NCI-H1694 treated with DMSO at 0.1 percent for 48 hours (cell line): ENCODE measurements at regions not wholly inside any gene's neighbourhood (a gene's known extent, or its start where the extent isn't known, plus 50 kb on each side); places are given as distances from the start of the nearest gene placed in this dataset.
A peak's percentile ranks its signal among the peaks of the same experiment; 100 is the strongest.

ENCODE experiments used
- DNase-seq: peaks from one replicate; lab custom pipeline; 2025; lab: John Stamatoyannopoulos, UW

DNA sequence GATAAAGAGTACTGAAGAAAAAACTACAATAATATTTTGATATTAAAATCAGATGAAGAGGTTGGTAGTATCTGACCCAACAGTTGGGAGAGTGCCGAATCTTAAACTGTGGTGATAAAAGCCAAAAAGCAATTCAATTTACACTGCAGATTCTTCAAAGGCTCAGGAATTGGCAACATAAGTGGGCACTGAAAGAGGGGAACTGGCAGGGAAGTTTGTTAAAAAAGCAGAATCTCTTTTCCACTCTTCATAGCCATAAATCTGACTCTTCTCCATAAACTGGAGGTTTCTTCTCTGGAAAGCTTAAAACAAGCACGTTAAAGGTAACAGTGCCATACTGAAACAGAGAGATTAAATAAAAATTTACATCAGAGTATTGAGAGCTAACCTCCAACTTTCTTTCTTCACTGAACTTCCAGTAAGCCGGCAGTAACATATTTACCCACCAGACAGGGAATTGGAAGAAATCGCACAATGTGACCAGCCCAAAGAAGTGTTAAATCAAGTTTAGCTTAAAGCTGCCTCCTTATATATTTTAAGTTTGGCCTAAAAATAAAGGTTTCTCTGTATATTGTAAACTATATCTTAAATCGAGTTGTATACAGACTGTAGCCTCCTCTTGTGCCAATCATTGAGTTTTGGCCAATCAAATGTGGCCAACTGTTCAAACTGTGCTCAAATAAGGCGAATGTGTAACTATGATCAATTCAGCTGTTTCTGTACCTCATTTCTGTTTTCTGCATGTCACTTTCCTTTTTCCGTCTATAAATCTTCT, 358.3 kb downstream of the NXPE2 start:
- no peak for DNase-seq

DNA sequence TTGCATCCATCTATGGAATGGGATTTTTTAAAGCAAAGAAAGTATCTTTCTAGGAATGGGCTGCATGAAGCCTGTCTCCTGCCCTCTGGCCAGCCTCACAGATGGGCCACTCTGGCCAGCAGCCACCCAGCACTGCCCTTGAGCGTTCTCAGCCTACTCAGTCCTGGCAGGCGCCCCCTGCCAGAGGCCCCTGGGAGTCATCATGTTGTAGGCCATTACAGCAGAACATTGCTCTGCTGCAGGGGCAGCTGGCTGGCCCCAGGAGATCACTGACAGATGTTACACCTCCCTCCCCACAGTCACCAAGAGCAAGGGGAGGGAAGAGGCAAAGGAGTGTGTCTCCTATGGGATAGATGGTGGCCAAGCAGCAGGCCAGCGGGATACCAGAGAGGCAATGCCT, 363.7 kb downstream of the NXPE2 start:
- DNase-seq, result peak; percentile 22

DNA sequence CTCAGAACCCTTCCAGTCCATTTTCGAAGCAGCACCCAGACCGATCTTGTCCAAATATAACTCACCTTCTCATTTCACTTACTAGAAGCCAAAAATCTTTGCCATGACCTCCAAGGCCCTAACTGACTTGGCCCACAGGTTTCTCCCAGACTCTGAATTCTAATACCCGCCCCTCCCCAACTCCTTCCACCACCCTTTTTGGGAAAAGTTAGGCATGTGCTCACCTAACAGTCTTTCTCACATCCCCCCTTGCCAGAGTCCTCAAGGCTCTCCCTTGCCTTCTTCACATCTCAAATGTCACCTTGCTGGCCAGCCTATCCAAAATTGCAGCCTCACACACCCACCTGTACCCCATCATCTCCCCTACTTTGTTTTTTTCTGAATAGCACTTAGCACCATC, 369.3 kb downstream of the NXPE2 start:
- DNase-seq, result no peak

DNA sequence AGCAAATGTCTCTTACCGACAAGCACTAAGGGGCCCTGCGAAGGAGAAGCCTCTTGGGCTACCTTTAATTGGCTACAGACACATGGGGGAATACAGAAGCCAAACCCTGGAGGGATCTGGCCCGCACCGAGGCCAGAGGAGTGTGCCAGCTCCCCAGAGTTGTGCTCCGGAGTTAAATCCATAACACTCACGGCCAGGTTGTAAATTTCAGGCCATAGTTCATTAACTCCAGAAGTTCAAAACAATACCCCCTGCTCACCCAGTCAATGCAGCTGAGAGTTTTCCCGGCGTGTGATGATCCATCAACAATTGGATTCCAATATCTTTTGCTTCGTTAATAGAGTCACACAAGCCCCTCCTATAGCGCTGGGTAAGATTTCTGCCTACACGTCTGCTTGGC, 371.5 kb downstream of the NXPE2 start:
- no peak for DNase-seq

DNA sequence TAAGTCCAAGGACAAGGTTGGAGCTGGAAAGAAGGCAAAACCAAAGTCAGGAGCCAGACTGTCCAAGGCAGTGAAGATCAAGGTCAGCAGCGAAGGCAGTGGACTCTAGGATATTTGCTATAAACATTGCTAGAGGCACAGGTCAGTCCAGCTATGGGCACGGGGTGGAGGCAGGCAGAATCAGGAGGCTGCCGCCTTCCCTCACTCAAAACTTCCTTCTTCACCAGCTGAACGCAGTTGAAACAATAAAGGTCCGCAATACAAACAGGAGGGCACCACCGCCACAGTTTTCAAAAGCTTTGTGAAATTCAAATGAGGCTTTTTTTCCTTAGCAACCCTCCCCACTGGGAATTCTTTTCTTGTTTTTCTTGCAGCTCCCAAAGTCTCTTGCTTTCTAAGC, 372.4 kb downstream of the NXPE2 start:
- DNase-seq, result no peak

DNA sequence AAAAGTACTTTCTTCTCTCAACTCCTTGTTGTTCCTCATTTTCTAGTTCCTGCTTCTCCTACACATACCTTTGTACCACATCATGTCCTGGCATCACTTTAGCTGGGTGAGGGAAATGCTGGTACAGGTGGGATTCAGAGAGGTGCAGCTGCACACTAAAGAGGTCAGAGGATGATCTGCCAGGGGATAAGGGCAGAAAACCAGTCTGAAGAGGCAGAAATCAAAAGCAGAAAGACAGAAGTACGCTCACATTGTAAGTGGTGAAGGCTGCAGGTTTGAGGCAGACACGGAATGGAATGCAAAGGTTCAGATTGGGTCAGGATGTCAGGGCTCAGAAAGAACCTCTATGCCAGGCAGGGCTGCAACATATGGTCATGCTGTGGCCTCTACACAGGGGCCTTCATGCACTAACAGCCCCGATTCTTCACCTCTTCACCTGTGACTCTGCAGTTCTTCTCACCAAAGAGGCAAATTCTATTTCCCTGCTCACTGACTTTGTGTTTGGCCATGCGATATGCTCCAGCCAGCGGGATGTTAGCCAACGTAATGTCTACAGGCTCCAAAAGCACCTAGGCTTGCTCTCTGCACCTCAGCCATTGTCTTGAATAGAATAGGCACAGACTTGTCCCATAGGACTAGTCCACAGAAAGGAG, 373.7 kb downstream of the NXPE2 start:
- DNase-seq, result no peak

DNA sequence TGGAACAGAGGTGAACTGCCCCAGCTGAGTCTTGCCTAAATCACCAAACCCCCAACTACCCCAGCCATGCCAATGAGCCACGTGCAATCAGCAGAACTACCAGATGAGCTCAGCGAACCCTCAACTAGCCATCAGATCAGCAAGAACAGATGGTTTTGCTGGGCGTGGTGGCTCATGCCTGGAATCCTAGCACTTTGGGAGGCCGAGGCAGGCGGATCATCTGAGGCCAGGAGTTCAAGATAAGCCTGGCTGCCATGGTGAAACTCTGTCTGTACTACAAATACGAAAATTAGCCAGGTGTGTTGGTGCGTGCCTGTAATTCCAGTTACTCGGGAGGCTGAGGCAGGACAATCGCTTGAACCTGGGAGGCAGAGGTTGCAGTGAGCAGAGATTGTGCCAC, 374.3 kb downstream of the NXPE2 start:
- DNase-seq, result no peak

DNA sequence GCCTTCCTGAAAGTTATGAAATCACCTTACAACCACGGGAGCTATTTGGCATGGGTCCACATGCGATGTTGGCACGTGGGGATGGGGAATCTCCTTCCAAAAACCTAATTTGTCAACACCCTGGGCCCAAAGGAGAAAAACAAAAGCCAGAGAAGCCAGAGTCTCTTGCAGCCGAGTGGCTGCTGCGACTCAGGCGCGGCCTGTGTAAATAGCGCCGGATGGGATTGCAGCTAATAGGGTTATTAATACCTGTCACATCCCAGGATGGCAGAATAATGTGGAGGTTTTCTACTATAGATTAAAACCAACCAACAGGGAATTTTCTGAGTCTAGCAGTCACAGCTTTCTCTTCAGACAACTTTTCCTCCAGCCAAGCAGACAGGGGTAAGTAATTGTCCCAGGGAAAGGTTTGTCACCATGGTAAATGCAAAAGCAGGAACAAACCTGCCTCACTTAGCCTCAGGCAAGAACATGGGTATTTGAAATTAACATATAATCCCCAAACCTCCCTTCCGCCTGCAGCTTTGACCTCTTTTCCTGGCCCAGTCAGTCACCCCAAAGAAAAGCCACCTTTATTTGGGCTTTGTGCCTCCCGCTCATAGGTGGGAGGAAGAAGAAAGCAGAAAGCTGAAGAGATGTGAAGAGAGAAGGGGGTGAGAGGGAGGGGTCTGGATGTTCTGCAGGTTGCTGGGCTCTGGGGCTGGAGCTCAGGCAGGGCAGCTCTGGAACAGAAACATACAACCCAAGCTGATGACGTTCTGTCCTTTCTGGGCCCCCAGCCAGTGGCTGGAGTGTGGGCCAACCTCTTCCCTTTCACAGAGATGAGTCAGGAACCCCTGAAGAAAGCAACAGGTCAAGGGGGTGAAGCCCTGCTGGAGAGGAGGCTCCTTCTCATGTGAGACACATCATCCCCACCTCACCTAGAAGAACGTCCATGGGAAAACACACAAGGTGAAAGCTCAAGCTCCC, 376.5 kb downstream of the NXPE2 start:
- DNase-seq, result no peak

DNA sequence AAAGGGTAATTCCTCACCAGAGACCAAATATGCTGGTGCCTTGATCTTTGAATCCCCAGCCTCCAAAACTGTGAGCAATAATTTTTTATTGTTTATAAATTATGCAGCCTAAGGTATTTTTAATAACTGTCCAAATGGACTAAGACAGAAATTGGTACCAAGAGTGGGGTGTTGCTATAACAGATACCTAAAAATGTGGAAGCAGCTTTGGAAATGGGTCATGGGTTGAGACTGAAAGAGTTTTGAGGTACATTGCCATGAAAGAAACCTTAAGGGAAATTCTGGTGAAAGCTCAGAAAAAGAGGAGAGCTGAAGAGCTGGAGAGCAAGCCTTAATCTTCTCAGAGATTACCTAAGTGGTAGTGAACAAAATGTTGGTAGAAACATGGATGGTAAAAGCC, 378.2 kb downstream of the NXPE2 start:
- no peak for DNase-seq

DNA sequence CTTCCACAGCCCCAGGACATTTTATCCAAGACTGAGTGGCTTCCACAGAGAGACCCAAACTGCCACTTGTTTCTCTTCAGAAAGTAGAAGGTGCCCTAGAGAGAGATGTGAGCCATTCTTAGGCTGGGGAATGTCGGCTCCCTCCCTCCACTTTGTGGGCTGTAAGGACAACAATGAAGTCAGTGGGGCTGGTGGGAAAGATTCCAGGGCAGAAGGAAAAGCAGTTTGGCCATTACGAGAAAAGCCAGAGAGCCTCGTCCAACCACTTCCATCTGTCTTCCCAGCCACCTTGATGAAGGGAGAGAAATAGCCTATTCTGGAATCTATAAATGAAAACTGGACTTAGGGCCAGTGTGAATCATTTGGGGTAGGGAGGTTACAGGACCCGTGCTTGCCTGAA, 382.5 kb downstream of the NXPE2 start:
- DNase-seq, result no peak

DNA sequence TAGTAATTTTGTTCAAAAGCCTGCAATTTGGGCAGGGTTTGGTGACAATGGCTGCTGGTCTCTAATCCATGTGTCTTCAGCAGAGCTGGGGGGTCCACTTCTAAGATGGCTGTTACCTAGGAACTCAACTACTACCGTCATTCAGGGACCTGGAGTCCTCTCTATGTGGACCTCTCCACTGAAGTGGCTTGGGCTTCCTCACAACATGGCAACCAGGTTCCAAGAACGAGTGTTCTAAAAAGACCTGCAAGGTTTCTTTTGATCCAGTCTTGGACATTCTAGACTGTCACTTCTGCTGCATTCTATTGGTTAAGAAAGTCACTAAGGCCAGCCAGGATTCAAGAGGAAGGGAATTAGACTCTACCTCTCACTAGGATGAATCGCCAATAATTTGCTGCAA, 387.0 kb downstream of the NXPE2 start:
- DNase-seq, result no peak

DNA sequence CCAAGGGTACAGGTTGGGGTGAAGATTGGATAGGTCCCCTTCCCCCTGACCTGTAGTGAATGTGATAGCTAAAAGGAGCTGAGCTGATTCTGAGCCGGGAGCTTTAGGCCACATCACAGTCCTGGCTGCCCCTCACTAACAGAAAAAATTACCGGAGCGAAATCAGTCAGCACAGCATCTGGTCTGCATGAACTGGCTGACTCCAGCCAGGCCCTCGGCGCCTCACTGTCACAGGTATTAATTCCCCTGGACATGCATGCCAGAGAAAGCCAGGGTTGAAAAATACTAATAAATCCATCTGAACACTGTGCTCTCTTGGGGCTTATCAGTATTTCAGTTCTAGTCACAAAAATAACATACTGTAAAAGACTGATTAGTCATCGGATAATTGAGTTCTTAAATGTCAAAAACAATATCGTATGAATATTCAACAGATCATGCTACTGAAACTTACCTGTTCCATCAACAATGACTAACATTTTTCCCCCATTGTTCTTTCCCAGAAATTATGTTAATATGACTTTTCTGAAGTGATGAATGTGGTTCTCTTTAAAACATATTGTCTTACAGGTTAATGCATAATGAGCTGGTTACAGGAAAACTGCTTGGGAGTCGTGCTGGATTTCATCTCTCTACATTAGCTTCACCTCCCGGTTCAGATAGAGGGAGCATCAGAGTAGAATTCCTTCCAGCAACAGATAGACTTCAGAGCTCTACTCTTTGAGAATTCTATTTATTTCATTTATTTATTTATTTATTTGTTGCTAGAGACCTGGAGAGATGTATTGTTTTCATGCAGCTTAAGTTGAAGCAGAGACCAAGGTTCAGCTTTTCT, 387.7 kb downstream of the NXPE2 start:
- no peak for DNase-seq

DNA sequence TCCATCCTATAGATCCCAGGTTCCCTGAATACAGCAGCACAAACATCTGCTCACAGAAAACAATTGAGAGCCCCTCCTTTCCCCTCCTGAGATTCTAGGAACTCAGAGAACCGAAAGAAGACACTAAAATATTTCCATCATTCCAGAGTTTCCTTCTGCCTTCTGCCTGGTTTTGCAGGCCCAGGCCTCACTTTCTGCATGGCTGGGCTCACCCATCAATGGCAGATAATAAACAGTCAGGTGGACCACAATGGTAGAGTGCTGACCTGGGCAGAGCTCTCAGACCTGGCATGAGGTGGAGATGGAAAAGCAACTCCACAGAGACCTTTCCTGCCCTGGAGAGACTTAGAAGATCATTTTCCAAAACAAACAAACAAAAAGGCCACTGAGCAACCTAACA, 389.1 kb downstream of the NXPE2 start:
- no peak for DNase-seq

DNA sequence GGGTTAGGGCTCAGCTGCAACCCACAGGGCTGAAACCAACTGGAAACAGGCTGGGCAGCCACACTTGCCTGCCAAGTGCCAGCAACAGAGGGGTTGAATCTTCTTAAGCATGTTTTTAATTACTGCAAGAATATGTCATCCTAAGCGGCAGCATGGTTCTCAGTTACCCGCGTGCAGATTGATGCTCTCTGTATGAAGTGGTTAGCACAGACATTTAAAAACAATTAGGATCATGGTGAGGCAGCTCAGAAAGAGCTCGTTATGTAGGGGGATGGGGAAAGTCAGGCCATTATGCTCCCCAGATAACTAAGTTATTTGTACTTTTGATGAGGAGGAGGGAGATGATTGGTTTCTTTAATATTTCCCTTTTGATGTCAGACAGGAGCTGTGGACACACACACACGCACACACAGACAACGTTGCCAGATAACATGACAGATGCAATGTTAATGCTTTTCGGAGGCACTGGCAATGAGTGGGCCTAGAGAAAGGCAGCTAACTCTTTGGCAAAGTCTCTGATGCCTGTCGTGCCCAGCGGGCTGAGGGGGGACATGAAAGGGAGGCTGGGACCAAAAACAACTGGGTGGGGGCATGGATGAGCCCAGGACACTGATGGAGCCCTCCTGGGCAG, 389.7 kb downstream of the NXPE2 start:
- DNase-seq, result no peak

DNA sequence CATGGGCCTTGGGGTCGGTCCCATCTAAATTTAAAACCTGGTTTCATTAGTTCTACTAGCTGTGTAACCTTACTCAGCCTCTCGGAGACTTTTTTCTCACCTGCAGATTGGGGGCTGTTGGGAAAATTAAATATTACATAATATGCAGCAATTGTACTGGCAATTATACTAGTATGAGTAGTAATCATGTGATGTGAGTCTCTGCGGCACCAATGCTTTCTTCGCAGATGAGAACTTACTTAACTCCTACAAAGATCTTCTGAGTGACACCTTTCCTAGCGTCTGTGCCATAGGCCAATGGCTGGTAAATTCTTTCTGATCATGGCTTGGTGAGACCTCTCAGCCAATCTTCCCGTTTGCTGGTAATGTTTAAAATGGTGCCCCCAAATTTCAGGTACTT, 391.3 kb downstream of the NXPE2 start:
- no peak for DNase-seq

DNA sequence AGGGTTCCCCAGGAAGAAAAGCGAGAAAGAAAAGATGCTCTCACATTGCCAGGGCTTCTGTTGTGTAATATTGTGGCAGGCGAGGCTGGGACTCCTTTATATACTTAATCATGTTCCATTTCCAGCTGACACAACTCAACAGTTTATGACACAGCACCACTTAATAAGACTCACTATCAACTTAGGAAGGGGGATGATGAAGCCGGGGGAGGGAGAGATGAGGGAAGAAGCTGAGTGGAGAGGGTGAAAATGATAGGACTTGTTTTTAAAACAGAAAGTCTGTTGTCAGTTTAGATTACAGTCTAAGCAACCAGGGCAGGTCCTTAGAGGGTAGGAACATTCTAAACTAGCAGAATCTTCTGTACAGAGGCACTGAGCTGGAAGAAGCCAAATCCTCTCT, 397.0 kb downstream of the NXPE2 start:
- no peak for DNase-seq

DNA sequence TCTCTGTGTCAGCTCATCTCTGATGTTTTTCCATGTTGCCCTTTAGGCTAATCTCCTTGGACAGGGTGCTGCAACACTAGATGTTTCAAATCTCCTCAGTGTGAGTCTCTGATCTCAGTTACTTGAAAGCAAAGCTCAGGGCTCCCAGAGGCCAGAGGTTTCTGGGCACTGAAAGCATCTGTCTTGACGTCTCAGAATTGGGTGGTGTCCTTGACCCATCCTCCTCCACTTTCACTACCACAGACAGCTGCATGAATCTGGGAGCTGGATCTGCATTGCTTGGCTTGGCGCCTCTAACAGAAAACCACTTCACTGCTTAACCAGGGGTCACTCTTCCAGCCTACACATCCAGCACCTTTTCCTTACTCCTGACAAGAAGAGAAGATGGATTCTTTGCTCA, 399.4 kb downstream of the NXPE2 start:
- no peak for DNase-seq

DNA sequence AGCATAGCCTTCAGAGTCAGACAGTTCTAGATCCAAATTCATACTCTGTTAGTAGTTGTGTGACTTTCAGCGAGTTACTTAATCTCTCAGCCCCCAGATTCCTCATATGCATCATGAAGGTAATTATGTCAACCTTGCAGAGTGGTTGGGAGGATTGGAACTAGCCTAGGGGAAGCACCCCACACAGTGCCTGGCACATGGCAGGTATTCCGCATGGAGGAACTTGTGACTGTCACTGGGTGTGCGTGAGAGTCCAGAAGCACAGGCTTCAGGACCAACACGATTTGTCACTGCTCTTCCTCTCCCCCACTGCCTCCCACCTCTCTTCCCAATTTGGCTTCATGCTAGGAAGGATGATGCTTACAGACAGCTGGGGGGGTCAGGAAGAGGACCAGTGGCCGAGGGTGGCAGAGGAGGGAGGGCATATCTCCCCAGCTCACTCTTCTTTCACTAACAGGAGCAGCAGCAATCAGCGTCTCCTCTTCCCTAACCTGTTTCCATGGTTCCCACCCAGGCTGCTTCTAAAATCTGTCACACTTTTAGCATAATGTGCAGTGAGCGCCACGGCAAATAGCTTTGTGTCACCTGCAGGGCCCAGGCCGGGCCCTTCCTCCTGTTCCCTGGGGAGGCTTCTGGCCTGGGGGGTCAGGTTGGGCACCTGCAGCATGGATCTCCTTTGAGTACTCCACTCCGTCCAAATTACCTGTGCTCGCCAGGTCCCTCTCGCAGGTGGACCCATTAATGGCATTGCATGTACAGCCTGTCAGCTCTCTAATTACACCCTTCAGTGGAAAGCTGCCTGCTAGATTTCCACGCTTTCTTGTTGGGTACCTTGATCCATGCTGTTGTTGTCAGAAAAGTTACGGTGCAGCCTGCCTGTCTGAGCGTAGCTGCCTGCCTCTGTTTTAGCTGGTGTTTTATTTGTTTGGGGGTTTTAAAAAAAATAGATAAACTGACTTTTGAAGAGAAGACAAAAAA, 400.4 kb downstream of the NXPE2 start:
- no peak for DNase-seq

DNA sequence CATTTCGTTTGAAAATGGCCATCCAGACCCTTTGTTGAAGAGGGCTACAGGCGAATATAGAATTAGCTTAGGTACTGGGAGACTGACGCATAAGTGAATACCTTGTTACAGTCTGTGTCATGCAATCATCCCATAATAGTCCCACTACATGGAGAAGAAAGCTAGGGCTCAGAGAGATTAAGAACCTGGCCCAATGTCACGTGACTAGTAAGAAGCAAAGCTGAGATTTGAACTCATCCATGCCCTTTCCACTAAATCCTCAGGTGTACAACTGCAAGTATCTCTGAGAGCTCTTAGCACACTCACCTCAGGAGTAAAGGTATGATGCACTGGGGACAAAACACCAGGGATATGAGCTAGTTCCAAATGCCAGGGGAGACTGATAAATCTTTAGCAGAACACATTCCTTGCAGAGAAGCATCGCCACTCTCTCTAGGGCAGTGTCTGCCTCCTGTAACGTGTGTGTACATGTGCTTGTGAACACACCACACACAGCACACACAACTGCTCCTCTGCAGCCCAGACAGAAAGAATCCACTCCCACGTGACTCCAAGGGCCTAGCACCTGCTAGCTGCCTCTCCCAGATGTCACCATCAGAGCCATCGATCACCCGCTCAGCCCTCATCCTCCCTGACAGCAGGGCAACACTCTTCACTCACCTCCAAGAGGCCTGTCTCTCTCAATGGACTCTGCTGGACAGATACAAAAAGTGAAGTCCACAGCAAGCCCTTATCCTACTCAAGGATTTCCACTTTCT, 402.8 kb downstream of the NXPE2 start:
- no peak for DNase-seq
